ENCODE measurements at regions not wholly inside any gene's neighbourhood (a gene's known extent, or its start where the extent isn't known, plus 50 kb on each side); places are given as distances from the start of the nearest gene placed in this dataset.

DNA sequence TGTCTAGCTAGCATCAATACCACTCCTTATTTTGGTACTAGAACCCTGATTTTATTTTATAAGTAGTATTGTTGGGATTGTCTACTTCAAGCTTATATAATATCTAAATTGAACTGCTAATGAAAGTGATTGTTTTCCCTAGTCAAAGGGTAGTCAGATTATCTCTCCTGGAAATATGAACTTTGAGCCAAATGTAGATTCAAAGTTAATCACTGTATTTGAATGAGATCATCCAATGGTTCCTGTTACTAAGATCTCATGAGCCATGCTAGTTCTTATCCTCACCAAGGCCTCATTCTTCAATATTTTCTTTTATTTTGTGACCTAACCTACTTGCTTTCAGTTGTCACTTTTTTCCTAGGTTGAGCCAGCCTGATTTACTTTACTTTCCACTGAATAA, 276.7 kb downstream of the RASSF9 start (continued):
- no peak for TF ChIP-seq SIX1 (CRISPR knock-in tag; IDR thresholded peaks at IDR 0.05; ENCODE audit: borderline replicate concordance)
- TF ChIP-seq ZNF768 (CRISPR knock-in tag; IDR thresholded peaks at IDR 0.05): no peak
- no peak for TF ChIP-seq SRSF4 (IDR thresholded peaks at IDR 0.05; ENCODE audit: low read depth, low read length, poor library complexity, severe bottlenecking)
- TF ChIP-seq, protein P1, sequence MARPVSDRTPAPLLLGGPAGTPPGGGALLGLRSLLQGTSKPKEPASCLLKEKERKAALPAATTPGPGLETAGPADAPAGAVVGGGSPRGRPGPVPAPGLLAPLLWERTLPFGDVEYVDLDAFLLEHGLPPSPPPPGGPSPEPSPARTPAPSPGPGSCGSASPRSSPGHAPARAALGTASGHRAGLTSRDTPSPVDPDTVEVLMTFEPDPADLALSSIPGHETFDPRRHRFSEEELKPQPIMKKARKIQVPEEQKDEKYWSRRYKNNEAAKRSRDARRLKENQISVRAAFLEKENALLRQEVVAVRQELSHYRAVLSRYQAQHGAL (CRISPR knock-in tag; IDR thresholded peaks at IDR 0.05; ENCODE audit: not compliant biosample characterization): no peak
- no peak for TF ChIP-seq MAFF (IDR thresholded peaks at IDR 0.05; ENCODE audit: low read depth, low read length)
- no peak for TF ChIP-seq IRF2 (CRISPR knock-in tag; IDR thresholded peaks at IDR 0.05)
- no peak for TF ChIP-seq SMAD3 (CRISPR knock-in tag; IDR thresholded peaks at IDR 0.05)
- no peak for TF ChIP-seq ZNF20 (CRISPR knock-in tag; IDR thresholded peaks at IDR 0.05)
- TF ChIP-seq NFRKB (IDR thresholded peaks at IDR 0.05): no peak
- TF ChIP-seq, protein P2, sequence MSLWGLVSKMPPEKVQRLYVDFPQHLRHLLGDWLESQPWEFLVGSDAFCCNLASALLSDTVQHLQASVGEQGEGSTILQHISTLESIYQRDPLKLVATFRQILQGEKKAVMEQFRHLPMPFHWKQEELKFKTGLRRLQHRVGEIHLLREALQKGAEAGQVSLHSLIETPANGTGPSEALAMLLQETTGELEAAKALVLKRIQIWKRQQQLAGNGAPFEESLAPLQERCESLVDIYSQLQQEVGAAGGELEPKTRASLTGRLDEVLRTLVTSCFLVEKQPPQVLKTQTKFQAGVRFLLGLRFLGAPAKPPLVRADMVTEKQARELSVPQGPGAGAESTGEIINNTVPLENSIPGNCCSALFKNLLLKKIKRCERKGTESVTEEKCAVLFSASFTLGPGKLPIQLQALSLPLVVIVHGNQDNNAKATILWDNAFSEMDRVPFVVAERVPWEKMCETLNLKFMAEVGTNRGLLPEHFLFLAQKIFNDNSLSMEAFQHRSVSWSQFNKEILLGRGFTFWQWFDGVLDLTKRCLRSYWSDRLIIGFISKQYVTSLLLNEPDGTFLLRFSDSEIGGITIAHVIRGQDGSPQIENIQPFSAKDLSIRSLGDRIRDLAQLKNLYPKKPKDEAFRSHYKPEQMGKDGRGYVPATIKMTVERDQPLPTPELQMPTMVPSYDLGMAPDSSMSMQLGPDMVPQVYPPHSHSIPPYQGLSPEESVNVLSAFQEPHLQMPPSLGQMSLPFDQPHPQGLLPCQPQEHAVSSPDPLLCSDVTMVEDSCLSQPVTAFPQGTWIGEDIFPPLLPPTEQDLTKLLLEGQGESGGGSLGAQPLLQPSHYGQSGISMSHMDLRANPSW (CRISPR knock-in tag; IDR thresholded peaks at IDR 0.05; ENCODE audit: borderline replicate concordance): no peak
- TF ChIP-seq ZNF83 (CRISPR knock-in tag; IDR thresholded peaks at IDR 0.05; ENCODE audit: borderline replicate concordance): no peak

DNA sequence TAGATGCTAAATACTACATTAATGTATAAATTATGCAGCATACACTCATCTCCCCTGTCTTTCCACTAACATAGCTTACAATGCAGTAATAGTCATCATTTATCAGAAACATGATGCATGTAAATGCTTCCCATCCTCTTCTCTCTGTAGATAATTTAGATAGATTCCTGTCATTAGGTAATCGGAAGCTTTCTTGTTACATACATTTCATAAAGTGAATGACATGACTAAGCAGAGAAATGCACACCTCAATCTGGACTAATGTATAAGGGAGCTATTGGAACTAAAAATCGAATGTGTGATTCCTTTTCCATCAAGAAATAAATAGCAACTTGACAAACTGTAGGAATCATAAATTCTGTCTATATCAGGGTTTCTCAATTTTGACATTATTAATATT, 273.4 kb downstream of the RASSF9 start:
- H3K4me1 ChIP-seq (ENCODE audit: insufficient read depth, low read length): no peaks in the 10 kb centered on the region
- CTCF ChIA-PET (ENCODE audit: low intra/inter-chr PET ratio, low total read pairs): no interaction called here
- in situ Hi-C loops (cut with HindIII; ENCODE audit: extremely low pct_ligation_motif_present, low pct_unique_long_range_greater_than_20kb): no loop called here

More for the DNA sequence above, 273.4 kb downstream of the RASSF9 start:
- H3K36me3 ChIP-seq (replicated peaks in 1 of 2; ENCODE audit: control insufficient read depth in 1 of 2, insufficient read depth in 2 of 2, low read length in 2 of 2): no peaks in the 10 kb centered on the region
- H3K27ac ChIP-seq (ENCODE audit: extremely low read length, insufficient read depth, low read length): no peak overlapping the region
- no peaks in the 10 kb centered on the region for H3K79me2 ChIP-seq (ENCODE audit: insufficient read depth, low read length)
- H3K4me2 ChIP-seq (ENCODE audit: low read depth, low read length): no peak overlapping the region
- DNase-seq (ENCODE audit: low spot score) (no peak), FAIRE-seq (no peak), ATAC-seq (no peak)
- intact Hi-C loops (cut with micrococcal nuclease; ENCODE audit: unreplicated experiment): no loop called here
- no TSS peak for BruUV-seq (replicated peaks)
- no peak overlapping the region for H3K9ac ChIP-seq (ENCODE audit: insufficient read depth, low read depth, low read length)
- 41% methylated on average over 2 of the region's 2 CpGs for WGBS (ENCODE audit: low lambda C conversion rate)
- H2AFZ ChIP-seq (ENCODE audit: low read length): no peak overlapping the region
- H3K4me3 ChIP-seq (replicated peaks in 1 of 3; ENCODE audit: insufficient read depth in 1 of 3, low read depth in 2 of 3, low read length in 3 of 3): no peak overlapping the region
- POLR2A ChIA-PET: no interaction called here
- H3K9me3 ChIP-seq (ENCODE audit: low read length): no peaks in the 10 kb centered on the region
- no peak for TF ChIP-seq ZNF772 (CRISPR knock-in tag; IDR thresholded peaks at IDR 0.05)
- TF ChIP-seq ZNF143 (CRISPR knock-in tag; IDR thresholded peaks at IDR 0.05): no peak
- TF ChIP-seq, protein P3, sequence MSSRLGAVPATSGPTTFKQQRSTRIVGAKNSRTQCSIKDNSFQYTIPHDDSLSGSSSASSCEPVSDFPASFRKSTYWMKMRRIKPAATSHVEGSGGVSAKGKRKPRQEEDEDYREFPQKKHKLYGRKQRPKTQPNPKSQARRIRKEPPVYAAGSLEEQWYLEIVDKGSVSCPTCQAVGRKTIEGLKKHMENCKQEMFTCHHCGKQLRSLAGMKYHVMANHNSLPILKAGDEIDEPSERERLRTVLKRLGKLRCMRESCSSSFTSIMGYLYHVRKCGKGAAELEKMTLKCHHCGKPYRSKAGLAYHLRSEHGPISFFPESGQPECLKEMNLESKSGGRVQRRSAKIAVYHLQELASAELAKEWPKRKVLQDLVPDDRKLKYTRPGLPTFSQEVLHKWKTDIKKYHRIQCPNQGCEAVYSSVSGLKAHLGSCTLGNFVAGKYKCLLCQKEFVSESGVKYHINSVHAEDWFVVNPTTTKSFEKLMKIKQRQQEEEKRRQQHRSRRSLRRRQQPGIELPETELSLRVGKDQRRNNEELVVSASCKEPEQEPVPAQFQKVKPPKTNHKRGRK (CRISPR knock-in tag; IDR thresholded peaks at IDR 0.05): no peak
- no peaks in the 10 kb centered on the region for H4K20me1 ChIP-seq (ENCODE audit: insufficient read depth, low read length)
- H3K27me3 ChIP-seq (ENCODE audit: control insufficient read depth in 1 of 2, insufficient read depth in 2 of 2, low read length in 2 of 2): no peaks in the 10 kb centered on the region

Data from HepG2 (cell line).